H1 (cell line): ENCODE measurements at regions not wholly inside any gene's neighbourhood (a gene's known extent, or its start where the extent isn't known, plus 50 kb on each side); places are given as distances from the start of the nearest gene placed in this dataset.

Source experiments
- CTCF ChIA-PET: fragments of 300-600 bp; sonication (Branson Sonifier 250); formaldehyde crosslinking; loops from one replicate; lab custom pipeline; 2021; ENCODE audit not compliant: partially characterized antibody; lab: Charles Lee
- POLR2A ChIA-PET: fragments of 300-600 bp; sonication (Branson Sonifier 250); formaldehyde crosslinking; loops from one replicate; lab custom pipeline; 2021; ENCODE audit warnings: inconsistent platforms; ENCODE audit not compliant: partially characterized antibody; lab: Charles Lee
- DNase-seq, 2 experiments: peaks; one replicate each; pipeline versions ENCODE4 v3.0.0 to v3.0.0-alpha.2; 2010 to 2022; ENCODE audit warnings: low spot score in 2 of 2, low read depth in 1 of 2, mixed read lengths in 1 of 2
- FAIRE-seq: peaks from 2 replicates; lab custom pipeline; 2011; peaks lifted over from hg19 to GRCh38; lab: Jason Lieb, UNC
- H2AFZ ChIP-seq: 2 replicates; pipeline ENCODE4 v1.8.1; 2012; ENCODE audit warnings: low read length, inconsistent platforms
- H2AK5ac ChIP-seq: 2 replicates; pipeline ENCODE4 v1.6.1; 2013; ENCODE audit warnings: low read depth, low read length
- H2BK120ac ChIP-seq: replicated peaks from 2 replicates; pipeline ENCODE3; 2013; ENCODE audit warnings: low read depth, low read length, inconsistent platforms
- H2BK12ac ChIP-seq: 2 replicates; pipeline ENCODE4 v1.6.1; 2013; ENCODE audit warnings: low read depth, low read length
- H2BK15ac ChIP-seq: 2 replicates; pipeline ENCODE4 v1.6.1; 2013; ENCODE audit warnings: low read length
- H2BK20ac ChIP-seq: 2 replicates; pipeline ENCODE4 v1.6.1; 2013; ENCODE audit warnings: low read length
- H2BK5ac ChIP-seq: 2 replicates; pipeline ENCODE4 v1.6.1; 2013; ENCODE audit warnings: low read depth, low read length
- H3K14ac ChIP-seq: 2 replicates; pipeline ENCODE4 v1.6.1; 2013; ENCODE audit warnings: inconsistent platforms; ENCODE audit not compliant: insufficient read length
- H3K18ac ChIP-seq: 2 replicates; pipeline ENCODE4 v1.6.1; 2013; ENCODE audit warnings: low read length; ENCODE audit errors: extremely low read depth
- H3K23ac ChIP-seq: 2 replicates; pipeline ENCODE4 v1.6.1; 2013; ENCODE audit warnings: inconsistent platforms; ENCODE audit not compliant: insufficient read length
- H3K23me2 ChIP-seq: 2 replicates; pipeline ENCODE4 v1.6.1; 2013; ENCODE audit warnings: low read depth, low read length
- H3K27ac ChIP-seq: 2 replicates; pipeline ENCODE4 v1.6.1; 2011; ENCODE audit warnings: low read depth, low read length, inconsistent platforms
- H3K27me3 ChIP-seq, 4 experiments: replicated peaks in 1 of 4; 1 replicate in 1 of 4; 2 replicates in 3 of 4; pipeline versions ENCODE4 v1.6.1 to v1.8.1; 2011 to 2013; ENCODE audit warnings: low read length in 3 of 4, mild to moderate bottlenecking in 3 of 4, inconsistent platforms in 2 of 4, mixed read lengths in 2 of 4, moderate library complexity in 1 of 4; ENCODE audit not compliant: control insufficient read depth in 3 of 4, insufficient read depth in 3 of 4; ENCODE audit errors: extremely low read depth in 1 of 4
- H3K36me3 ChIP-seq, 4 experiments: 2 replicates each; pipeline versions ENCODE4 v1.6.1 to v1.8.1; 2011 to 2013; ENCODE audit warnings: mild to moderate bottlenecking in 4 of 4, low read length in 3 of 4, moderate library complexity in 2 of 4, control low read depth in 1 of 4, inconsistent platforms in 1 of 4; ENCODE audit not compliant: insufficient read depth in 4 of 4, control insufficient read depth in 2 of 4
- H3K4ac ChIP-seq: replicated peaks from 2 replicates; pipeline ENCODE3; 2013; ENCODE audit warnings: low read length, low read depth, mixed read lengths, inconsistent platforms; ENCODE audit not compliant: insufficient read length
- H3K4me1 ChIP-seq, 4 experiments: replicated peaks in 1 of 4; 1 replicate in 1 of 4; 2 replicates in 3 of 4; pipeline versions ENCODE4 v1.6.1 to v1.8.1; 2011 to 2013; ENCODE audit warnings: low read length in 3 of 4, inconsistent platforms in 2 of 4, mixed read lengths in 1 of 4; ENCODE audit not compliant: insufficient read depth in 4 of 4, control insufficient read depth in 3 of 4
- H3K4me2 ChIP-seq, 2 experiments: 2 replicates each; pipeline versions ENCODE4 v1.6.1 to v1.8.1; 2011 to 2013; ENCODE audit warnings: low read depth in 2 of 2, low read length in 2 of 2, control low read depth in 1 of 2, inconsistent platforms in 1 of 2, mild to moderate bottlenecking in 1 of 2; ENCODE audit not compliant: insufficient read depth in 1 of 2
- H3K4me3 ChIP-seq, 4 experiments: fragments of 200-600, 300-600 bp in 1 of 4; sonication (generic), shearing (Covaris generic), sonication (Bioruptor Twin) in 1 of 4; 2 replicates each; pipeline versions ENCODE4 v1.5.1 to v1.8.1; 2011 to 2016; ENCODE audit warnings: low read length in 4 of 4, low read depth in 3 of 4, control low read depth in 2 of 4, inconsistent platforms in 2 of 4, mild to moderate bottlenecking in 2 of 4, mixed read lengths in 1 of 4, moderate library complexity in 1 of 4; ENCODE audit not compliant: insufficient read depth in 2 of 4; ENCODE audit errors: extremely low read depth in 1 of 4
- H3K56ac ChIP-seq: replicated peaks from 2 replicates; pipeline ENCODE3; 2013; ENCODE audit warnings: low read depth, mild to moderate bottlenecking, mixed read lengths, low read length, inconsistent platforms; ENCODE audit not compliant: insufficient read length
- H3K79me1 ChIP-seq: 2 replicates; pipeline ENCODE4 v1.6.1; 2013; ENCODE audit warnings: low read depth, low read length, control low read depth
- H3K79me2 ChIP-seq, 2 experiments: 2 replicates each; pipeline versions ENCODE4 v1.6.1 to v1.8.1; 2012 to 2013; ENCODE audit warnings: low read length in 2 of 2, mild to moderate bottlenecking in 2 of 2, inconsistent platforms in 1 of 2; ENCODE audit not compliant: insufficient read depth in 2 of 2, control insufficient read depth in 1 of 2
- H3K9ac ChIP-seq, 4 experiments: replicated peaks in 1 of 4; 1 replicate in 1 of 4; 2 replicates in 3 of 4; pipeline versions ENCODE4 v1.6.1 to v1.8.1; 2011 to 2013; ENCODE audit warnings: low read depth in 3 of 4, low read length in 3 of 4, control low read depth in 2 of 4, mild to moderate bottlenecking in 2 of 4, moderate library complexity in 2 of 4, inconsistent platforms in 1 of 4; ENCODE audit errors: extremely low read depth in 1 of 4
- H3K9me3 ChIP-seq, 2 experiments: 2 replicates each; pipeline versions ENCODE4 v1.6.1 to v1.8.1; 2012 to 2013; ENCODE audit warnings: mild to moderate bottlenecking in 2 of 2, moderate library complexity in 2 of 2, control low read depth in 1 of 2, inconsistent platforms in 1 of 2, low read depth in 1 of 2, low read length in 1 of 2, mixed read lengths in 1 of 2; ENCODE audit not compliant: insufficient read depth in 2 of 2
- H4K20me1 ChIP-seq, 2 experiments: replicated peaks in 1 of 2; 2 replicates each; pipeline versions ENCODE3 to v1.8.1; 2011 to 2013; ENCODE audit warnings: inconsistent platforms in 2 of 2, low read length in 2 of 2, mild to moderate bottlenecking in 1 of 2; ENCODE audit not compliant: insufficient read depth in 2 of 2, control insufficient read depth in 1 of 2
- H4K5ac ChIP-seq: 2 replicates; pipeline ENCODE4 v1.6.1; 2013; ENCODE audit warnings: low read length, low read depth, mixed read lengths, inconsistent platforms; ENCODE audit not compliant: insufficient read length
- H4K8ac ChIP-seq: 2 replicates; pipeline ENCODE4 v1.8.0; 2013; ENCODE audit warnings: mild to moderate bottlenecking, moderate library complexity, low read length, inconsistent platforms; ENCODE audit not compliant: insufficient read depth; ENCODE audit errors: extremely low read depth
- H4K91ac ChIP-seq: replicated peaks from 2 replicates; pipeline ENCODE3; 2013; ENCODE audit warnings: low read length, mixed read lengths, inconsistent platforms; ENCODE audit not compliant: insufficient read length
- SUZ12 ChIP-seq: fragments of 200-600 bp; sonication (generic); IDR thresholded peaks from 2 replicates; pipeline ENCODE4 v1.6.1; 2012; ENCODE audit warnings: mild to moderate bottlenecking, inconsistent platforms, low read length, moderate library complexity, mixed read lengths
- ZNF274 ChIP-seq: IDR thresholded peaks from 2 replicates; pipeline ENCODE4 v1.7.0; 2012; ENCODE audit warnings: low read length, borderline replicate concordance; ENCODE audit errors: extremely low read depth
- WGBS, 2 experiments: shearing (Covaris generic) in 1 of 2; methylation state at CpG; one replicate each; pipeline versions ENCODE4 v1.1.6 to v1.1.7; 2013 to 2015; ENCODE audit warnings: low lambda C conversion rate in 2 of 2, mixed read lengths in 2 of 2, inconsistent platforms in 1 of 2, low coverage in 1 of 2, missing lambda C conversion rate in 1 of 2; ENCODE audit not compliant: insufficient replicate concordance in 2 of 2, insufficient coverage in 1 of 2, insufficient read length in 1 of 2; ENCODE audit errors: extremely low coverage in 1 of 2, missing lambda C conversion rate in 1 of 2; 5-methylcytosine and 5-hydroxymethylcytosine counted together

DNA sequence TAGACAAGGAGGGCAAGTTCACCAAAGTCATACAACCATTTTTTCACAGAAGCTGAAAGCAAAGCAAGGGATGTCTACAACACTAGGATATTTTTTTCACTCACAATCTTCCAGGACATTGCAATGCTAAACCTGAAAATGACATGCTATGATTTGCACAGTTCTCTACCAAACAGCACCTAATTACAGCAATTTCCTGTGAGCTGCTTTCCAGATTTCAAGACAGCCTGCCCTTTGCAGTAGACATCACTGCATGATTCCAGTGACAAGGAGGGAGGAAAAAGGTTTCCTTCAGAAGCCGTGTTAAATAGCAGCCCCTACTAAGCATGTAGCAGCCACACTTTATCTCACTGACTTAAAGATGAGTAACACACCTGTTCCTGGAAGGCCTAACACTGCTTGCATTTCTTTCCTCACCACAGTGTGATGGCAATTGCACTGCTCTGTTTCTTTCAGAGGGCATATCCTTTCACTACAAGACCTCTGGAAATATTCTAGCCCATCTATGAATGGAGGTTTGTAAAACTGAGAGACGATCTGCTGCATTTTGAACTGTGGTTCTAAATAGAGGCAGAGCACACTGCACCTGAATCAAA is 97.1 kb downstream of the DUSP10 start:
- Histone ChIP-seq H3K23ac (no peak overlapping the region), H4K20me1 (no peaks in the 10 kb centered on the region), H4K91ac (no peak overlapping the region), H3K4me3 (no peak overlapping the region), H3K56ac (no peak overlapping the region), H3K4ac (no peak overlapping the region), H2BK20ac (no peak overlapping the region), H2AK5ac (no peak overlapping the region), H2BK15ac (no peak overlapping the region), H4K5ac (no peak overlapping the region), H3K27ac (no peak overlapping the region), H2BK120ac (no peak overlapping the region), H3K79me1 (no peaks in the 10 kb centered on the region), H3K9me3 (no peaks in the 10 kb centered on the region), H3K14ac (no peak overlapping the region), H2BK12ac (no peak overlapping the region), H3K4me1 (peaks cover 0 to 7% (median 4%) of the 10 kb centered on the region in 4 experiments; a peak in 4 of 7 replicates), H3K18ac (no peak overlapping the region), H3K4me2 (no peak overlapping the region), H3K79me2 (no peaks in the 10 kb centered on the region), H2BK5ac (no peak overlapping the region), H3K23me2 (no peaks in the 10 kb centered on the region), H3K27me3 (no peaks in the 10 kb centered on the region), H2AFZ (peak overlapping the region; percentile 30; the same call in 1 of the 2 replicates), H4K8ac (no peak overlapping the region), H3K36me3 (no peaks in the 10 kb centered on the region), H3K9ac (no peak overlapping the region)
- DNase-seq: no peak
- ChIA-PET CTCF (interaction anchor here (0.6 to 0.9 kb wide), 2 partner anchors 9 to 11 kb away, joined by 3 read pairs; no protein-coding TSS in a partner anchor), POLR2A (no interaction called here)
- WGBS, 2 experiments: 88% methylated on average over 2 of the region's 2 CpGs; no CpG with 5 or more reads in 1 of the 2 experiments
- FAIRE-seq: no peak
- TF ChIP-seq SUZ12 (no peak), ZNF274 (no peak)
